Epithelial cell of prostate (primary cell): ENCODE measurements at regions not wholly inside any gene's neighbourhood (a gene's known extent, or its start where the extent isn't known, plus 50 kb on each side); places are given as distances from the start of the nearest gene placed in this dataset.

ENCODE experiments used
- DNase-seq: peaks from one replicate; pipeline ENCODE4 v3.0.0-alpha.2; 2011; ENCODE audit warnings: low read depth, low spot score
- H3K27ac ChIP-seq: fragments of 450-650 bp; 2 replicates; pipeline ENCODE4 v1.5.1; 2017; ENCODE audit warnings: mild to moderate bottlenecking

- no peak overlapping the region for H3K27ac ChIP-seq
Observed at GRCh38 chr4:124910327-124910726, 197.8 kb upstream of the ANKRD50 start.

GRCh38 chr4:124907881-124908280 lies 195.3 kb upstream of the ANKRD50 start:
- no peak overlapping the region for H3K27ac ChIP-seq
- DNase-seq: no peak

More at GRCh38 chr4:124910327-124910726, 197.8 kb upstream of the ANKRD50 start:
- DNase-seq: no peak

- DNase-seq: no peak
- H3K27ac ChIP-seq: peak overlapping the region; percentile 61
Observed at GRCh38 chr4:124905441-124905840, 192.9 kb upstream of the ANKRD50 start.

- H3K27ac ChIP-seq: peak overlapping the region; percentile 61
- DNase-seq: no peak
Observed at GRCh38 chr4:124904723-124905388, 192.3 kb upstream of the ANKRD50 start.

- DNase-seq: no peak
- H3K27ac ChIP-seq: peak overlapping the region; percentile 61
Observed at GRCh38 chr4:124903995-124904722, 191.6 kb upstream of the ANKRD50 start.

GRCh38 chr4:124902001-124902515 lies 189.5 kb upstream of the ANKRD50 start:
- H3K27ac ChIP-seq: no peak overlapping the region
- DNase-seq: no peak

- DNase-seq: peak; percentile 12
- peak overlapping the region; percentile 43 for H3K27ac ChIP-seq
Observed at GRCh38 chr4:124899997-124900396, 187.5 kb upstream of the ANKRD50 start.

GRCh38 chr4:124890522-124890921 lies 178.0 kb upstream of the ANKRD50 start:
- no peak for DNase-seq
- H3K27ac ChIP-seq: peak overlapping the region; percentile 26

GRCh38 chr4:124887739-124888138 lies 175.2 kb upstream of the ANKRD50 start:
- DNase-seq: no peak
- no peak overlapping the region for H3K27ac ChIP-seq

GRCh38 chr4:124884316-124884715 lies 171.8 kb upstream of the ANKRD50 start:
- no peak for DNase-seq

GRCh38 chr4:124883632-124884031 lies 171.1 kb upstream of the ANKRD50 start:
- no peak overlapping the region for H3K27ac ChIP-seq
- DNase-seq: no peak

More at GRCh38 chr4:124884316-124884715, 171.8 kb upstream of the ANKRD50 start:
- H3K27ac ChIP-seq: no peak overlapping the region

- H3K27ac ChIP-seq: no peak overlapping the region
- no peak for DNase-seq
Observed at GRCh38 chr4:124879195-124879594, 166.7 kb upstream of the ANKRD50 start.

- DNase-seq: no peak
- no peak overlapping the region for H3K27ac ChIP-seq
Observed at GRCh38 chr4:124874172-124874450, 161.6 kb upstream of the ANKRD50 start.

GRCh38 chr4:124873361-124874171 lies 161.0 kb upstream of the ANKRD50 start:
- no peak overlapping the region for H3K27ac ChIP-seq
- no peak for DNase-seq

- peak; percentile 33 for DNase-seq
- H3K27ac ChIP-seq: no peak overlapping the region
Observed at GRCh38 chr4:124872659-124873058, 160.1 kb upstream of the ANKRD50 start.

- no peak for DNase-seq
- no peak overlapping the region for H3K27ac ChIP-seq
Observed at GRCh38 chr4:124869961-124870495, 157.5 kb upstream of the ANKRD50 start.

GRCh38 chr4:124868495-124868894 lies 156.0 kb upstream of the ANKRD50 start:
- DNase-seq: no peak
- no peak overlapping the region for H3K27ac ChIP-seq

- no peak for DNase-seq
- H3K27ac ChIP-seq: no peak overlapping the region
Observed at GRCh38 chr4:124867536-124867935, 155.0 kb upstream of the ANKRD50 start.

GRCh38 chr4:124866301-124866700 lies 153.8 kb upstream of the ANKRD50 start:
- no peak for DNase-seq
- H3K27ac ChIP-seq: no peak overlapping the region

- peak; percentile 37 for DNase-seq
- no peak overlapping the region for H3K27ac ChIP-seq
Observed at GRCh38 chr4:124863040-124863545, 150.6 kb upstream of the ANKRD50 start.
